OCI-LY3 (cell line): ENCODE measurements at regions not wholly inside any gene's neighbourhood (a gene's known extent, or its start where the extent isn't known, plus 50 kb on each side); places are given as distances from the start of the nearest gene placed in this dataset.

Experiments used
- CTCF ChIP-seq: fragments of 200-600, 300-600 bp; sonication (generic); IDR thresholded peaks from 2 replicates; pipeline ENCODE4 v1.5.1; 2014; ENCODE audit warnings: antibody characterized with exemption, low read length, low read depth
- EZH2phosphoT487 ChIP-seq: fragments of 200-600 bp; shearing (Covaris generic); IDR thresholded peaks from 2 replicates; pipeline ENCODE4 v1.6.1; 2018; ENCODE audit warnings: antibody characterized with exemption, mixed run types, low read depth

DNA sequence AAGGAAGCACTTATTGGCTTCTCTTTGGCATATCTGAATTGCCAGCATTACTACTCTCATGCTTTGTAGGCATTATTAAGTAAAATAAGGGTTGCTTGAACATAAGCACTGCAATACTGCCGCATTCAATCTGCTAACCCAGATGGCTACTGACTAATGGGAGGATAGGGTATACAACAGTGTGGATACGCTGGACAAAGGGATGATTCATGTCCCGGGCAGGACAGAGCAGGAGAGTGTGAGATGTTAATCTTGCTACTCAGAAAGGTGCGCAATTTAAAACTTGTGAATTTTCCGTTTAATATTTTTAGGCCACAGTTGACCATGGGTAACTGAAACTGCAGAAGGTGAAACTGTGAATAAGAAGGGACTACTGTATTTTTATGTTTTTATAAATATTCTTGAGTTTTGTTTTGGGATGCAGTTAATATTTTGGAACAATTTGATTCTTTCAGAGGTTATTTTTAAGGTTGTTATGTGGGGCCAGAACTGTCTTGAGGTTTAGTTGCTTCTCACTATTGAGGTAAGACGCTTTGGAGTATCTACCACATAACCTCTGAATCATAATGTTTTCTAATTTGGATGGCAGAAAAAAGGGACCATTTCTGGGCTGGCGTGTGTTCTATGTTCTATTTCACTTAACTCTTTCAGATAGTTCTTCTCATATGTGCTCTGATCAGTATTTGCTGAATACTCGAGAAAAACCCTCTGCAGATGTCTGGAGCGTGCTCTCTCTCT is 75.7 kb upstream of the SYPL1 start:
- no peak for TF ChIP-seq CTCF
- TF ChIP-seq EZH2phosphoT487 = no peak
